OCI-LY7 (cell line): ENCODE measurements at regions not wholly inside any gene's neighbourhood (a gene's known extent, or its start where the extent isn't known, plus 50 kb on each side); places are given as distances from the start of the nearest gene placed in this dataset.

Experiments used
- EZH2phosphoT487 ChIP-seq: fragments of 200-600 bp; sonication (generic); IDR thresholded peaks from 2 replicates; pipeline ENCODE4 v1.6.1; 2018; ENCODE audit warnings: low read depth, borderline replicate concordance, mild to moderate bottlenecking, mixed run types, antibody characterized with exemption, low read length, moderate library complexity, mixed read lengths
- TF ChIP-seq, protein P1 (sequence below): fragments of 200-600 bp; sonication (generic); conservative IDR thresholded peaks from 2 replicates; pipeline ENCODE4 v1.5.1; 2014; ENCODE audit warnings: mild to moderate bottlenecking, antibody characterized with exemption, low read length, moderate library complexity, mixed read lengths

DNA sequence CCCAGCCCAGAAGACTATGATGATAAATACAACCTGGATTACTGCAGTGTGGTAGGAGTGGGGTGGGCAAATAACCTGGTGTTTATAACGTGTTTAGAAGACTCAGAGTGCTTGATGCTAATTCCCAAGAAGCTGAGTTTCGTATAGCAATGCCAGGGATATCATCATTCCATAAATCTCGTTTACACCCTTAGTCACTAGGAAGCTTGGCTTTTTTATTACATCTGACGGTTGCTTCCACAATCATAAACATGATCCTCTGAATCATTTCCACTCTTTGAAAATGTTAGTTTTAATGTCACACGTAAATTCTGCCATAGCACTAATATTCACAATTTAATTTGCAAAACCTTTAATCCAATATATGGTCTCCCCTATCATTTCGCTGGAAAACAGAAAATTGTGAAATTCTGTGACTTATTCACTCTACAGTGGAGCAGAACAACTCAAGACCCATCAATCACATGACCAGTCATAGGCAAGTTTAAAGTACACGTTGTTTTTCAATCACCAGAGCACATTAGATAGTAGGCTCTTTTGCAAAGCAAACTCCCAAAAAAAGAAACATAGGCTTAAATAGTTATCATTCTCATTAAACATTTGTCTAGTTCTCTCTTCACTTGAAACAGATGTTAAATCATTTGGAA is 321.0 kb downstream of the LTN1 start:
- TF ChIP-seq, protein P1, sequence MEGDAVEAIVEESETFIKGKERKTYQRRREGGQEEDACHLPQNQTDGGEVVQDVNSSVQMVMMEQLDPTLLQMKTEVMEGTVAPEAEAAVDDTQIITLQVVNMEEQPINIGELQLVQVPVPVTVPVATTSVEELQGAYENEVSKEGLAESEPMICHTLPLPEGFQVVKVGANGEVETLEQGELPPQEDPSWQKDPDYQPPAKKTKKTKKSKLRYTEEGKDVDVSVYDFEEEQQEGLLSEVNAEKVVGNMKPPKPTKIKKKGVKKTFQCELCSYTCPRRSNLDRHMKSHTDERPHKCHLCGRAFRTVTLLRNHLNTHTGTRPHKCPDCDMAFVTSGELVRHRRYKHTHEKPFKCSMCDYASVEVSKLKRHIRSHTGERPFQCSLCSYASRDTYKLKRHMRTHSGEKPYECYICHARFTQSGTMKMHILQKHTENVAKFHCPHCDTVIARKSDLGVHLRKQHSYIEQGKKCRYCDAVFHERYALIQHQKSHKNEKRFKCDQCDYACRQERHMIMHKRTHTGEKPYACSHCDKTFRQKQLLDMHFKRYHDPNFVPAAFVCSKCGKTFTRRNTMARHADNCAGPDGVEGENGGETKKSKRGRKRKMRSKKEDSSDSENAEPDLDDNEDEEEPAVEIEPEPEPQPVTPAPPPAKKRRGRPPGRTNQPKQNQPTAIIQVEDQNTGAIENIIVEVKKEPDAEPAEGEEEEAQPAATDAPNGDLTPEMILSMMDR: no peak
- no peak for TF ChIP-seq EZH2phosphoT487
